Panc1 (cell line): ENCODE measurements at regions not wholly inside any gene's neighbourhood (a gene's known extent, or its start where the extent isn't known, plus 50 kb on each side); places are given as distances from the start of the nearest gene placed in this dataset.

Source experiments
- ATAC-seq: fragments of 200-7000 bp; cut with Tn5 transposase; 2 replicates; pipeline ENCODE4 v1.9.1; 2020; ENCODE audit warnings: mild to moderate bottlenecking, moderate library complexity
- BruUV-seq: library from RNA; stranded (reverse); fragments of 400-500 nt; replicated peaks from 2 replicates; lab custom pipeline; 2021; lab: Mats Ljungman, UMichigan
- CTCF ChIA-PET: fragments of 300-600 bp; sonication (Branson Sonifier 250); formaldehyde crosslinking; loops from one replicate; lab custom pipeline; 2022; ENCODE audit warnings: antibody characterized with exemption; lab: Charles Lee
- POLR2A ChIA-PET: fragments of 300-600 bp; sonication (Branson Sonifier 250); formaldehyde crosslinking; loops from one replicate; lab custom pipeline; 2022; ENCODE audit warnings: antibody characterized with exemption; lab: Charles Lee
- DNase-seq: peaks from one replicate; pipeline ENCODE4 v3.0.0-alpha.2; 2010; ENCODE audit warnings: low read depth, low spot score
- H3K27ac ChIP-seq: 2 replicates; pipeline ENCODE4 v1.5.1; 2011; ENCODE audit warnings: mild to moderate bottlenecking, low read length, inconsistent platforms
- H3K27me3 ChIP-seq: fragments of 200-500 bp; sonication (Bioruptor generic); 2 replicates; pipeline ENCODE4 v1.6.0; 2014; ENCODE audit warnings: low read length, inconsistent platforms; ENCODE audit not compliant: control insufficient read depth, insufficient read depth
- H3K36me3 ChIP-seq: fragments of 200-500 bp; sonication (Bioruptor generic); 2 replicates; pipeline ENCODE4 v1.5.1; 2014; ENCODE audit warnings: inconsistent platforms, mild to moderate bottlenecking, low read length, moderate library complexity; ENCODE audit not compliant: control insufficient read depth, insufficient read depth
- H3K4me1 ChIP-seq: 2 replicates; pipeline ENCODE4 v1.5.1; 2011; ENCODE audit warnings: inconsistent platforms, mild to moderate bottlenecking, low read length, moderate library complexity; ENCODE audit not compliant: control insufficient read depth, insufficient read depth
- H3K4me3 ChIP-seq, 2 experiments: 2 replicates each; pipeline ENCODE4 v1.5.1; 2011 to 2012; ENCODE audit warnings: low read depth in 2 of 2, low read length in 2 of 2, mild to moderate bottlenecking in 2 of 2, inconsistent platforms in 1 of 2, moderate library complexity in 1 of 2
- H3K9me3 ChIP-seq: fragments of 200-500 bp; sonication (Bioruptor generic); 2 replicates; pipeline ENCODE4 v1.5.1; 2014; ENCODE audit warnings: low read depth, mild to moderate bottlenecking, inconsistent platforms, low read length, moderate library complexity; ENCODE audit not compliant: control insufficient read depth, insufficient read depth
- POLR2AphosphoS5 ChIP-seq: IDR thresholded peaks from 2 replicates; pipeline ENCODE4 v1.6.1; 2012; ENCODE audit warnings: mild to moderate bottlenecking, low read depth, low read length, moderate library complexity
- SIN3A ChIP-seq: IDR thresholded peaks from 2 replicates; pipeline ENCODE4 v1.6.1; 2012; ENCODE audit warnings: low read depth, mild to moderate bottlenecking, low read length, moderate library complexity, borderline replicate concordance; ENCODE audit not compliant: insufficient read depth
- TCF7L2 ChIP-seq: IDR thresholded peaks from 2 replicates; pipeline ENCODE4 v1.6.1; 2011; ENCODE audit warnings: mild to moderate bottlenecking, low read depth, low read length, inconsistent platforms
- in situ Hi-C: cut with HindIII; loops from 2 replicates; pipeline ENCODE4 v1.10.0; 2016; ENCODE audit warnings: low sequenced_read_pairs, low pct_unique_long_range_greater_than_20kb
- intact Hi-C: fragments of 100-400 bp; cut with micrococcal nuclease; formaldehyde crosslinking; loops from one replicate; pipeline ENCODE4 v1.10.0; 2022; ENCODE audit not compliant: unreplicated experiment
- TF ChIP-seq, protein P1 (sequence below): fragments of 450-650 bp; IDR thresholded peaks from 2 replicates; pipeline ENCODE4 v1.5.1; 2017; ENCODE audit warnings: mild to moderate bottlenecking
- TF ChIP-seq, protein P2 (sequence below), 2 experiments: IDR thresholded peaks; 2 replicates each; pipeline ENCODE4 v1.6.1; 2011 to 2012; ENCODE audit warnings: low read depth in 2 of 2, control low read depth in 1 of 2, low read length in 1 of 2, mild to moderate bottlenecking in 1 of 2, moderate library complexity in 1 of 2; ENCODE audit not compliant: insufficient read depth in 1 of 2

DNA sequence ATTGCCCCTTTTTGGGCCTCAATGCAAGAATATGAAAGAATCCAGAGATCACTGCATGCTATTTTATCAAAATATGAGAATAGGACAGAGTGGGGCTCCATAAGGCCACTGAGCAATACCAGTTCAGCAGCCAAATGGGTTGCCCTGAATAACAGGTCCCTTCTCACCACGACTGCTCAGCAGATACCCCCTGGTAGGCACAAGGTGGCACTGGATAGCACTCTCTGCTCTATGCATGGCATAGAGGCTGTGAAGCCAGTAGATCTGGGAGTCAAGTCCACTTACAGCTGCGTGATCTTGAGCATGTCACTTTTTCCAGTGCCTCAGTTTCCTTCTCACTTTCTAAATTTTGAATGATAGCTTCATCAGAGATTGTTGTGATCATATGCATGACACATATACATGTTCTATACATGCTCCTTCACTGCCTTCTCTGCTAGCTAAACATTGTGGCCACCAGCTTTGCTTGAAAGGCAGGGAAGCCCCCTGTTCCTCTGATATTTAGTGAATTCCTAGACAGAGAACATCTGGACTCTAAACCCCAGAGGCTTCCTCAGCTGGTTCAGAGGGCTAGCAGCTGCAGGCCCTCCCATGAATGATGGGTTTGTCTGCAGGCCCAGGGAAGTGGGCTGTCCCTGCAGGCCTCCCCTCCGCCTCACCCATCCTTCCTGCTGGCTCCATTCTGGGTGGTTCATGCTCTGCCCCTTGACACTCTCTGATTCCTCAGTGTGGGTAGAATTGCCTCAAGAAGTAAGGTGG, 84.9 kb upstream of the ASIC2 start:
- Histone ChIP-seq H3K27me3 (no peaks in the 10 kb centered on the region; the same call in 1 of the 2 replicates), H3K9me3 (no peaks in the 10 kb centered on the region), H3K4me1 (no peaks in the 10 kb centered on the region), H3K36me3 (no peaks in the 10 kb centered on the region), H3K27ac (no peak overlapping the region), H3K4me3 (no peak overlapping the region)
- in situ Hi-C loops = no loop called here
- intact Hi-C loops = no loop called here
- no peak for ATAC-seq
- ChIA-PET CTCF (no interaction called here), POLR2A (no interaction called here)
- no peak for DNase-seq
- no TSS peak for BruUV-seq
- no peak for TF ChIP-seq TCF7L2
- TF ChIP-seq, protein P1, sequence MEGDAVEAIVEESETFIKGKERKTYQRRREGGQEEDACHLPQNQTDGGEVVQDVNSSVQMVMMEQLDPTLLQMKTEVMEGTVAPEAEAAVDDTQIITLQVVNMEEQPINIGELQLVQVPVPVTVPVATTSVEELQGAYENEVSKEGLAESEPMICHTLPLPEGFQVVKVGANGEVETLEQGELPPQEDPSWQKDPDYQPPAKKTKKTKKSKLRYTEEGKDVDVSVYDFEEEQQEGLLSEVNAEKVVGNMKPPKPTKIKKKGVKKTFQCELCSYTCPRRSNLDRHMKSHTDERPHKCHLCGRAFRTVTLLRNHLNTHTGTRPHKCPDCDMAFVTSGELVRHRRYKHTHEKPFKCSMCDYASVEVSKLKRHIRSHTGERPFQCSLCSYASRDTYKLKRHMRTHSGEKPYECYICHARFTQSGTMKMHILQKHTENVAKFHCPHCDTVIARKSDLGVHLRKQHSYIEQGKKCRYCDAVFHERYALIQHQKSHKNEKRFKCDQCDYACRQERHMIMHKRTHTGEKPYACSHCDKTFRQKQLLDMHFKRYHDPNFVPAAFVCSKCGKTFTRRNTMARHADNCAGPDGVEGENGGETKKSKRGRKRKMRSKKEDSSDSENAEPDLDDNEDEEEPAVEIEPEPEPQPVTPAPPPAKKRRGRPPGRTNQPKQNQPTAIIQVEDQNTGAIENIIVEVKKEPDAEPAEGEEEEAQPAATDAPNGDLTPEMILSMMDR = no peak
- TF ChIP-seq, protein P2, sequence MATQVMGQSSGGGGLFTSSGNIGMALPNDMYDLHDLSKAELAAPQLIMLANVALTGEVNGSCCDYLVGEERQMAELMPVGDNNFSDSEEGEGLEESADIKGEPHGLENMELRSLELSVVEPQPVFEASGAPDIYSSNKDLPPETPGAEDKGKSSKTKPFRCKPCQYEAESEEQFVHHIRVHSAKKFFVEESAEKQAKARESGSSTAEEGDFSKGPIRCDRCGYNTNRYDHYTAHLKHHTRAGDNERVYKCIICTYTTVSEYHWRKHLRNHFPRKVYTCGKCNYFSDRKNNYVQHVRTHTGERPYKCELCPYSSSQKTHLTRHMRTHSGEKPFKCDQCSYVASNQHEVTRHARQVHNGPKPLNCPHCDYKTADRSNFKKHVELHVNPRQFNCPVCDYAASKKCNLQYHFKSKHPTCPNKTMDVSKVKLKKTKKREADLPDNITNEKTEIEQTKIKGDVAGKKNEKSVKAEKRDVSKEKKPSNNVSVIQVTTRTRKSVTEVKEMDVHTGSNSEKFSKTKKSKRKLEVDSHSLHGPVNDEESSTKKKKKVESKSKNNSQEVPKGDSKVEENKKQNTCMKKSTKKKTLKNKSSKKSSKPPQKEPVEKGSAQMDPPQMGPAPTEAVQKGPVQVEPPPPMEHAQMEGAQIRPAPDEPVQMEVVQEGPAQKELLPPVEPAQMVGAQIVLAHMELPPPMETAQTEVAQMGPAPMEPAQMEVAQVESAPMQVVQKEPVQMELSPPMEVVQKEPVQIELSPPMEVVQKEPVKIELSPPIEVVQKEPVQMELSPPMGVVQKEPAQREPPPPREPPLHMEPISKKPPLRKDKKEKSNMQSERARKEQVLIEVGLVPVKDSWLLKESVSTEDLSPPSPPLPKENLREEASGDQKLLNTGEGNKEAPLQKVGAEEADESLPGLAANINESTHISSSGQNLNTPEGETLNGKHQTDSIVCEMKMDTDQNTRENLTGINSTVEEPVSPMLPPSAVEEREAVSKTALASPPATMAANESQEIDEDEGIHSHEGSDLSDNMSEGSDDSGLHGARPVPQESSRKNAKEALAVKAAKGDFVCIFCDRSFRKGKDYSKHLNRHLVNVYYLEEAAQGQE (IDR thresholded peaks at IDR 0.05; ENCODE audit: insufficient read depth in 1 of 2, low read depth in 2 of 2, low read length in 1 of 2) = no peak
- no peak for TF ChIP-seq POLR2AphosphoS5
- TF ChIP-seq SIN3A = no peak

DNA sequence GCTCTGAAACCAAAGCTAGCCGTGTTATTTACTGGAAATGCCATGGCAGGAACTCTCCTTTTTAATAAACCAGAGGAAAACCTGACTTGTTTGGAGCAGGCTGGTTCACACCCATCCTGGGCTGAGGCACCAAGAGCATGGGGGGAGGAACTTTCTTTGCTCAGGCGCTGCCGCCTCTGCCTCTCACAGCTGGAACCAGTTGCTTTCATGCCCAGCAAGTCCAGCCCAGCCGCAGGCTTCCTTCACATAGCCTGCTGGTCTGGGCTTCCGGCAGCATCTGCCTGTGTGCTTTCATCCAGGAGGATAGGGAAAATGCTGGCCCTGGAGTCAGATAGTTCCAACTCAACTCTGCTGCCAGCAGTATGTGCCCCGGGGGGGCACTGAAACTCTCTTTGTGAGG, 88.1 kb upstream of the ASIC2 start:
- POLR2A ChIA-PET = no interaction called here
- no peak overlapping the region for H3K27ac ChIP-seq
- CTCF ChIA-PET = no interaction called here
- H3K4me1 ChIP-seq = no peaks in the 10 kb centered on the region
- no peaks in the 10 kb centered on the region; the same call in 1 of the 2 replicates for H3K27me3 ChIP-seq
- no peaks in the 10 kb centered on the region for H3K36me3 ChIP-seq
- in situ Hi-C loops (no loop called here), intact Hi-C loops (no loop called here)
- H3K9me3 ChIP-seq = no peaks in the 10 kb centered on the region
- H3K4me3 ChIP-seq = no peak overlapping the region
- ATAC-seq (no peak), DNase-seq (no peak)
- no TSS peak for BruUV-seq
- TF ChIP-seq POLR2AphosphoS5 (no peak), TCF7L2 (no peak), SIN3A (no peak)
- TF ChIP-seq, protein P2 (IDR thresholded peaks at IDR 0.05; ENCODE audit: insufficient read depth in 1 of 2, low read depth in 2 of 2, low read length in 1 of 2) = no peak
- TF ChIP-seq, protein P1 = no peak
